HepG2 (cell line): ENCODE measurements at regions not wholly inside any gene's neighbourhood (a gene's known extent, or its start where the extent isn't known, plus 50 kb on each side); places are given as distances from the start of the nearest gene placed in this dataset.

Experiments
- ATAC-seq: fragments of 200-7000 bp; cut with Tn5 transposase; 3 replicates; pipeline ENCODE4 v1.9.1; 2020; ENCODE audit warnings: mild to moderate bottlenecking, moderate library complexity
- BruUV-seq: library from RNA; stranded (reverse); fragments of 400-500 nt; replicated peaks from 2 replicates; lab custom pipeline; 2021; lab: Mats Ljungman, UMichigan
- CTCF ChIA-PET: fragments of 300-600 bp; formaldehyde crosslinking; extraction: SDS; loops from one replicate; lab custom pipeline; 2021; ENCODE audit warnings: low total read pairs, inconsistent platforms, low intra/inter-chr PET ratio; lab: Yijun Ruan, JAX
- POLR2A ChIA-PET: fragments of 350-600 bp; sonication (Branson Sonifier 250); formaldehyde crosslinking; loops from one replicate; lab custom pipeline; 2020; ENCODE audit warnings: antibody characterized with exemption, inconsistent platforms; lab: Yijun Ruan, JAX
- DNase-seq: peaks from one replicate; pipeline ENCODE4 v3.0.0-alpha.2; 2015; ENCODE audit warnings: low spot score
- FAIRE-seq: peaks from 3 replicates; lab custom pipeline; 2011; peaks lifted over from hg19 to GRCh38; lab: Jason Lieb, UNC
- H2AFZ ChIP-seq: one replicate; pipeline ENCODE4 v1.6.1; 2011; ENCODE audit warnings: low read length, inconsistent platforms
- H3K27ac ChIP-seq: fragments of 300-600 bp; 3 replicates; pipeline ENCODE4 v1.8.0; 2011; ENCODE audit warnings: mixed run types, mild to moderate bottlenecking, mixed read lengths, low read length, inconsistent platforms; ENCODE audit not compliant: insufficient read depth; ENCODE audit errors: extremely low read length
- H3K27me3 ChIP-seq, 2 experiments: fragments of 200-600 bp in 1 of 2; 2 replicates in 1 of 2; 3 replicates in 1 of 2; pipeline versions ENCODE4 v1.6.0 to v1.8.0; 2011; ENCODE audit warnings: low read length in 2 of 2, mild to moderate bottlenecking in 2 of 2, moderate library complexity in 2 of 2, inconsistent platforms in 1 of 2; ENCODE audit not compliant: insufficient read depth in 2 of 2, control insufficient read depth in 1 of 2
- H3K36me3 ChIP-seq, 2 experiments: fragments of 200-600 bp in 1 of 2; replicated peaks in 1 of 2; 2 replicates in 1 of 2; 3 replicates in 1 of 2; pipeline versions ENCODE4 v1.5.1 to v1.8.0; 2011; ENCODE audit warnings: low read length in 2 of 2, inconsistent platforms in 1 of 2; ENCODE audit not compliant: insufficient read depth in 2 of 2, control insufficient read depth in 1 of 2
- H3K4me1 ChIP-seq: 2 replicates; pipeline ENCODE4 v1.5.1; 2012; ENCODE audit warnings: low read length, inconsistent platforms; ENCODE audit not compliant: insufficient read depth
- H3K4me2 ChIP-seq: 2 replicates; pipeline ENCODE4 v1.6.0; 2011; ENCODE audit warnings: low read depth, low read length, inconsistent platforms
- H3K4me3 ChIP-seq, 3 experiments: fragments of 200-600 bp in 1 of 3; sonication (generic), shearing (Covaris generic) in 1 of 3; replicated peaks in 1 of 3; 2 replicates each; pipeline ENCODE4 v1.5.1; 2011 to 2016; ENCODE audit warnings: low read length in 3 of 3, inconsistent platforms in 2 of 3, low read depth in 2 of 3, mild to moderate bottlenecking in 2 of 3, control low read depth in 1 of 3, mixed read lengths in 1 of 3; ENCODE audit not compliant: insufficient read depth in 1 of 3
- H3K79me2 ChIP-seq: one replicate; pipeline ENCODE4 v1.6.1; 2011; ENCODE audit warnings: low read length, inconsistent platforms; ENCODE audit not compliant: insufficient read depth
- H3K9ac ChIP-seq: 2 replicates; pipeline ENCODE4 v1.6.0; 2011; ENCODE audit warnings: mild to moderate bottlenecking, low read depth, low read length, inconsistent platforms; ENCODE audit not compliant: insufficient read depth
- H3K9me3 ChIP-seq: 2 replicates; pipeline ENCODE4 v1.5.1; 2012; ENCODE audit warnings: mild to moderate bottlenecking, low read length
- H4K20me1 ChIP-seq: 2 replicates; pipeline ENCODE4 v1.6.0; 2011; ENCODE audit warnings: inconsistent platforms, mild to moderate bottlenecking, low read length, moderate library complexity; ENCODE audit not compliant: insufficient read depth
- ARNT2 ChIP-seq: sonication (generic); formaldehyde crosslinking; IDR thresholded peaks from 2 replicates; pipeline ENCODE4 v1.8.0; 2022; ENCODE audit warnings: mild to moderate bottlenecking, low read depth, missing genetic modification reagents, moderate library complexity
- ASH2L ChIP-seq: fragments of 300-600, 200-600 bp; sonication (generic); IDR thresholded peaks from 2 replicates; pipeline ENCODE4 v1.7.0; 2017; ENCODE audit warnings: low read depth, mild to moderate bottlenecking, moderate library complexity, mixed read lengths, low read length; ENCODE audit not compliant: insufficient read length
- FOXC1 ChIP-seq: sonication (generic); formaldehyde crosslinking; IDR thresholded peaks from 2 replicates; pipeline ENCODE4 v1.8.0; 2022; ENCODE audit warnings: mild to moderate bottlenecking, missing genetic modification reagents, borderline replicate concordance
- GZF1 ChIP-seq: sonication (generic); formaldehyde crosslinking; IDR thresholded peaks from 2 replicates; pipeline ENCODE4 v1.5.1; 2020; ENCODE audit warnings: mild to moderate bottlenecking, missing genetic modification reagents
- HMG20B ChIP-seq: conservative IDR thresholded peaks from 2 replicates; pipeline ENCODE4 v1.6.1; 2016; ENCODE audit warnings: missing genetic modification reagents, missing compliant biosample characterization
- NCOR1 ChIP-seq: fragments of 200-600 bp; sonication (generic); IDR thresholded peaks from 2 replicates; pipeline ENCODE4 v1.7.0; 2017; ENCODE audit warnings: antibody characterized with exemption, low read length, borderline replicate concordance
- NFIB ChIP-seq: sonication (generic); formaldehyde crosslinking; IDR thresholded peaks from 2 replicates; pipeline ENCODE4 v1.9.0; 2021; ENCODE audit warnings: missing genetic modification reagents, mild to moderate bottlenecking, borderline replicate concordance
- NKX3-1 ChIP-seq: sonication (generic); formaldehyde crosslinking; IDR thresholded peaks from 2 replicates; pipeline ENCODE4 v1.5.0; 2020; ENCODE audit warnings: missing genetic modification reagents
- PTBP1 ChIP-seq: fragments of 200-400 bp; formaldehyde crosslinking; IDR thresholded peaks from 2 replicates; pipeline ENCODE4 v1.6.1; 2018; ENCODE audit warnings: low read length, low read depth; ENCODE audit not compliant: poor library complexity, severe bottlenecking
- ZFP82 ChIP-seq: sonication (generic); formaldehyde crosslinking; IDR thresholded peaks from 2 replicates; pipeline ENCODE4 v1.5.1; 2020; ENCODE audit warnings: mild to moderate bottlenecking, missing genetic modification reagents, borderline replicate concordance
- ZFX ChIP-seq: sonication (generic); formaldehyde crosslinking; IDR thresholded peaks from 2 replicates; pipeline ENCODE4 v1.4.0; 2020; ENCODE audit warnings: mild to moderate bottlenecking, low read depth, missing genetic modification reagents, moderate library complexity
- ZNF644 ChIP-seq: IDR thresholded peaks from 2 replicates; pipeline ENCODE4 v1.6.1; 2016; ENCODE audit warnings: low read depth
- WGBS: methylation state at CpG from one replicate; pipeline ENCODE4 v1.1.6; 2017; ENCODE audit warnings: low lambda C conversion rate; 5-methylcytosine and 5-hydroxymethylcytosine counted together
- in situ Hi-C: cut with HindIII; loops from 2 replicates; pipeline ENCODE4 v1.10.0; 2017; ENCODE audit warnings: low pct_unique_long_range_greater_than_20kb; ENCODE audit not compliant: extremely low pct_ligation_motif_present
- intact Hi-C: fragments of 100-400 bp; cut with micrococcal nuclease; formaldehyde crosslinking; loops from one replicate; pipeline ENCODE4 v1.10.0; 2022; ENCODE audit not compliant: unreplicated experiment
- TF ChIP-seq, protein P1 (sequence below), 2 experiments: sonication (generic) in 1 of 2; formaldehyde crosslinking in 1 of 2; IDR thresholded peaks; 2 replicates each; pipeline versions ENCODE4 v1.4.0 to v1.6.1; 2016 to 2020; ENCODE audit warnings: borderline replicate concordance in 1 of 2, low read depth in 1 of 2, mild to moderate bottlenecking in 1 of 2, missing genetic modification reagents in 1 of 2
- TF ChIP-seq, protein P2 (sequence below): sonication (generic); formaldehyde crosslinking; IDR thresholded peaks from 2 replicates; pipeline ENCODE4 v1.9.0; 2021; ENCODE audit warnings: missing genetic modification reagents, borderline replicate concordance
- TF ChIP-seq, protein P3 (sequence below): IDR thresholded peaks from 2 replicates; pipeline ENCODE4 v1.6.1; 2016; ENCODE audit warnings: low read depth, borderline replicate concordance
- TF ChIP-seq, protein P4 (sequence below): sonication (generic); formaldehyde crosslinking; IDR thresholded peaks from 2 replicates; pipeline ENCODE4 v1.5.1; 2020; ENCODE audit warnings: missing genetic modification reagents, mild to moderate bottlenecking, borderline replicate concordance

DNA sequence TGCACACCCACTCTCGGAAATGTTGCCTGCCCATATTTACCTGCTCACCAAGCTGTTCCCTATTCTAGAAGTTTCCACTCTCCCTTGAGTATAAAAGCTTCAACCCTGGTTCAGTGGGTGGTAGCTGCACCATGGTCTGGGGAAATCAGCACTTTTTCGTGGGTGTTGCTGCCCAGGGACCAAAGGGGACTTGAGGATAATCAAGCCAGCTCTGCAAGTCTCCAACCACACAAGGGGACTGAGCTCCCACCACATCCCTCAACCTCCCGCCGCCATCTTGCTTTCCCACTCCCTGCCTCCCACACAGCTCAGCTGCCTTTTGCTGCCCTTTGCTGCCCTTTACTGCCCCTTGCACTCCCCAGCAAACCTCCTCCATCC is 210.0 kb downstream of the AUH start:
- no peaks in the 10 kb centered on the region for H4K20me1 ChIP-seq
- no TSS peak for BruUV-seq
- no peak overlapping the region for H3K4me2 ChIP-seq
- intact Hi-C loops, result no loop called here
- POLR2A ChIA-PET, result no interaction called here
- H2AFZ ChIP-seq, result no peak overlapping the region
- no peak overlapping the region for H3K27ac ChIP-seq
- FAIRE-seq, result no peak
- DNase-seq, result no peak
- no peak for ATAC-seq
- 81% methylated on average over 4 of the region's 4 CpGs for WGBS
- TF ChIP-seq, protein P1, sequence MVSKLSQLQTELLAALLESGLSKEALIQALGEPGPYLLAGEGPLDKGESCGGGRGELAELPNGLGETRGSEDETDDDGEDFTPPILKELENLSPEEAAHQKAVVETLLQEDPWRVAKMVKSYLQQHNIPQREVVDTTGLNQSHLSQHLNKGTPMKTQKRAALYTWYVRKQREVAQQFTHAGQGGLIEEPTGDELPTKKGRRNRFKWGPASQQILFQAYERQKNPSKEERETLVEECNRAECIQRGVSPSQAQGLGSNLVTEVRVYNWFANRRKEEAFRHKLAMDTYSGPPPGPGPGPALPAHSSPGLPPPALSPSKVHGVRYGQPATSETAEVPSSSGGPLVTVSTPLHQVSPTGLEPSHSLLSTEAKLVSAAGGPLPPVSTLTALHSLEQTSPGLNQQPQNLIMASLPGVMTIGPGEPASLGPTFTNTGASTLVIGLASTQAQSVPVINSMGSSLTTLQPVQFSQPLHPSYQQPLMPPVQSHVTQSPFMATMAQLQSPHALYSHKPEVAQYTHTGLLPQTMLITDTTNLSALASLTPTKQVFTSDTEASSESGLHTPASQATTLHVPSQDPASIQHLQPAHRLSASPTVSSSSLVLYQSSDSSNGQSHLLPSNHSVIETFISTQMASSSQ (IDR thresholded peaks at IDR 0.05; ENCODE audit: low read depth), result no peak
- TF ChIP-seq, protein P1 (CRISPR knock-in tag; IDR thresholded peaks at IDR 0.05; ENCODE audit: borderline replicate concordance), result no peak
- TF ChIP-seq FOXC1 (CRISPR knock-in tag), result no peak
- no peak for TF ChIP-seq ZFX (CRISPR knock-in tag)
- no peak for TF ChIP-seq NCOR1
- TF ChIP-seq ASH2L, result no peak
- TF ChIP-seq ARNT2 (CRISPR knock-in tag), result no peak
- TF ChIP-seq, protein P2, sequence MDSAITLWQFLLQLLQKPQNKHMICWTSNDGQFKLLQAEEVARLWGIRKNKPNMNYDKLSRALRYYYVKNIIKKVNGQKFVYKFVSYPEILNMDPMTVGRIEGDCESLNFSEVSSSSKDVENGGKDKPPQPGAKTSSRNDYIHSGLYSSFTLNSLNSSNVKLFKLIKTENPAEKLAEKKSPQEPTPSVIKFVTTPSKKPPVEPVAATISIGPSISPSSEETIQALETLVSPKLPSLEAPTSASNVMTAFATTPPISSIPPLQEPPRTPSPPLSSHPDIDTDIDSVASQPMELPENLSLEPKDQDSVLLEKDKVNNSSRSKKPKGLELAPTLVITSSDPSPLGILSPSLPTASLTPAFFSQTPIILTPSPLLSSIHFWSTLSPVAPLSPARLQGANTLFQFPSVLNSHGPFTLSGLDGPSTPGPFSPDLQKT (CRISPR knock-in tag), result no peak
- no peak for TF ChIP-seq ZFP82 (CRISPR knock-in tag)
- no peak for TF ChIP-seq PTBP1
- TF ChIP-seq, protein P3, sequence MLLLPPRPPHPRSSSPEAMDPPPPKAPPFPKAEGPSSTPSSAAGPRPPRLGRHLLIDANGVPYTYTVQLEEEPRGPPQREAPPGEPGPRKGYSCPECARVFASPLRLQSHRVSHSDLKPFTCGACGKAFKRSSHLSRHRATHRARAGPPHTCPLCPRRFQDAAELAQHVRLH (CRISPR knock-in tag), result no peak
- TF ChIP-seq NFIB (CRISPR knock-in tag), result no peak
- no peak for TF ChIP-seq GZF1 (CRISPR knock-in tag)
- TF ChIP-seq NKX3-1 (CRISPR knock-in tag), result no peak
- no peak for TF ChIP-seq HMG20B (CRISPR knock-in tag)
- TF ChIP-seq, protein P4, sequence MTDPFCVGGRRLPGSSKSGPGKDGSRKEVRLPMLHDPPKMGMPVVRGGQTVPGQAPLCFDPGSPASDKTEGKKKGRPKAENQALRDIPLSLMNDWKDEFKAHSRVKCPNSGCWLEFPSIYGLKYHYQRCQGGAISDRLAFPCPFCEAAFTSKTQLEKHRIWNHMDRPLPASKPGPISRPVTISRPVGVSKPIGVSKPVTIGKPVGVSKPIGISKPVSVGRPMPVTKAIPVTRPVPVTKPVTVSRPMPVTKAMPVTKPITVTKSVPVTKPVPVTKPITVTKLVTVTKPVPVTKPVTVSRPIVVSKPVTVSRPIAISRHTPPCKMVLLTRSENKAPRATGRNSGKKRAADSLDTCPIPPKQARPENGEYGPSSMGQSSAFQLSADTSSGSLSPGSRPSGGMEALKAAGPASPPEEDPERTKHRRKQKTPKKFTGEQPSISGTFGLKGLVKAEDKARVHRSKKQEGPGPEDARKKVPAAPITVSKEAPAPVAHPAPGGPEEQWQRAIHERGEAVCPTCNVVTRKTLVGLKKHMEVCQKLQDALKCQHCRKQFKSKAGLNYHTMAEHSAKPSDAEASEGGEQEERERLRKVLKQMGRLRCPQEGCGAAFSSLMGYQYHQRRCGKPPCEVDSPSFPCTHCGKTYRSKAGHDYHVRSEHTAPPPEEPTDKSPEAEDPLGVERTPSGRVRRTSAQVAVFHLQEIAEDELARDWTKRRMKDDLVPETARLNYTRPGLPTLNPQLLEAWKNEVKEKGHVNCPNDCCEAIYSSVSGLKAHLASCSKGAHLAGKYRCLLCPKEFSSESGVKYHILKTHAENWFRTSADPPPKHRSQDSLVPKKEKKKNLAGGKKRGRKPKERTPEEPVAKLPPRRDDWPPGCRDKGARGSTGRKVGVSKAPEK (CRISPR knock-in tag), result no peak
- TF ChIP-seq ZNF644 (CRISPR knock-in tag), result no peak
- TF ChIP-seq, all 625 proteins: peak for 0
- in situ Hi-C loops, result no loop called here
- H3K36me3 ChIP-seq, result no peaks in the 10 kb centered on the region
- no peak overlapping the region for H3K4me3 ChIP-seq
- H3K9ac ChIP-seq, result no peak overlapping the region
- CTCF ChIA-PET, result no interaction called here
- H3K4me1 ChIP-seq, result peaks cover 8% of the 10 kb centered on the region
- H3K9me3 ChIP-seq, result no peaks in the 10 kb centered on the region
- H3K27me3 ChIP-seq, result no peaks in the 10 kb centered on the region
- H3K79me2 ChIP-seq, result no peaks in the 10 kb centered on the region
